ENCODE measurements at regions not wholly inside any gene's neighbourhood (a gene's known extent, or its start where the extent isn't known, plus 50 kb on each side); places are given as distances from the start of the nearest gene placed in this dataset.

GRCh38 chr1:227391879-227392278 lies 73.6 kb upstream of the CDC42BPA start:
- TF ChIP-seq MAX (IDR thresholded peaks at IDR 0.05) (no peak), SP1 (IDR thresholded peaks at IDR 0.05; ENCODE audit: low read depth) (no peak), CTCF (IDR thresholded peaks at IDR 0.05 in 2 of 3, conservative IDR thresholded peaks at IDR 0.05 in 1 of 3; ENCODE audit: borderline replicate concordance in 1 of 3, insufficient read depth in 1 of 3, low read depth in 2 of 3, low read length in 2 of 3) (no peak), ZBTB33 (IDR thresholded peaks at IDR 0.05; ENCODE audit: extremely low read depth, insufficient replicate concordance, low read length) (no peak), EZH2 (IDR thresholded peaks at IDR 0.05) (no peak), RAD21 (IDR thresholded peaks at IDR 0.05; ENCODE audit: low read depth) (no peak), EZH2phosphoT487 (IDR thresholded peaks at IDR 0.05; ENCODE audit: borderline replicate concordance) (no peak), CBX3 (IDR thresholded peaks at IDR 0.05; ENCODE audit: low read depth) (no peak), TCF7L2 (IDR thresholded peaks at IDR 0.05; ENCODE audit: borderline replicate concordance, extremely low read depth, insufficient read depth, insufficient read length) (no peak), POLR2AphosphoS5 (IDR thresholded peaks at IDR 0.05; ENCODE audit: low read depth, low read length) (no peak), POLR2A (IDR thresholded peaks at IDR 0.05; ENCODE audit: borderline replicate concordance, extremely low read depth, insufficient read depth, insufficient read length) (no peak)
